MM.1S (cell line): ENCODE measurements at regions not wholly inside any gene's neighbourhood (a gene's known extent, or its start where the extent isn't known, plus 50 kb on each side); places are given as distances from the start of the nearest gene placed in this dataset.

Source experiments
- DNase-seq: peaks from one replicate; pipeline ENCODE4 v3.0.0-alpha.2; 2015
- H2AFZ ChIP-seq: fragments of 300-600 bp; sonication (generic); 2 replicates; pipeline ENCODE4 v1.6.0; 2016; ENCODE audit warnings: antibody characterized with exemption, low read length
- H3F3A ChIP-seq: fragments of 300-600 bp; sonication (generic); 2 replicates; pipeline ENCODE4 v1.6.1; 2016; ENCODE audit warnings: mild to moderate bottlenecking, antibody characterized with exemption, low read length, moderate library complexity, mixed read lengths; ENCODE audit not compliant: insufficient read depth
- H3K27ac ChIP-seq: fragments of 300-600 bp; sonication (generic); 2 replicates; pipeline ENCODE4 v1.5.1; 2016; ENCODE audit warnings: mild to moderate bottlenecking, low read length
- H3K27me3 ChIP-seq: fragments of 300-600 bp; sonication (generic); replicated peaks from 2 replicates; pipeline ENCODE4 v1.6.0; 2016; ENCODE audit warnings: low read length; ENCODE audit not compliant: insufficient read depth
- H3K36me3 ChIP-seq: fragments of 300-600 bp; sonication (generic); replicated peaks from 2 replicates; pipeline ENCODE4 v1.6.1; 2016; ENCODE audit warnings: mild to moderate bottlenecking, low read length, mixed read lengths; ENCODE audit not compliant: insufficient read depth
- H3K4me1 ChIP-seq: fragments of 300-600 bp; sonication (generic); 2 replicates; pipeline ENCODE4 v1.6.1; 2016; ENCODE audit warnings: low read length, mixed read lengths
- H3K4me2 ChIP-seq: fragments of 300-600 bp; sonication (generic); 2 replicates; pipeline ENCODE4 v1.6.0; 2016; ENCODE audit warnings: low read depth, low read length
- H3K4me3 ChIP-seq: fragments of 300-600 bp; sonication (generic); 2 replicates; pipeline ENCODE4 v1.5.1; 2016; ENCODE audit warnings: low read length, mixed read lengths
- H3K79me2 ChIP-seq: fragments of 300-600 bp; sonication (generic); 2 replicates; pipeline ENCODE4 v1.6.1; 2016; ENCODE audit warnings: mixed run types, low read length, mixed read lengths
- H3K9ac ChIP-seq: fragments of 300-600 bp; sonication (generic); 2 replicates; pipeline ENCODE4 v1.6.1; 2016; ENCODE audit warnings: low read length, mixed read lengths
- H3K9me2 ChIP-seq: fragments of 300-600 bp; sonication (generic); replicated peaks from 2 replicates; pipeline ENCODE4 v1.6.1; 2016; ENCODE audit warnings: mild to moderate bottlenecking, low read length, mixed read lengths; ENCODE audit not compliant: insufficient read depth
- H3K9me3 ChIP-seq: fragments of 300-600 bp; sonication (generic); replicated peaks from 2 replicates; pipeline ENCODE4 v1.6.1; 2016; ENCODE audit warnings: mild to moderate bottlenecking, low read length, mixed read lengths; ENCODE audit not compliant: insufficient read depth
- H4K20me1 ChIP-seq: fragments of 300-600 bp; sonication (generic); 2 replicates; pipeline ENCODE4 v1.6.1; 2016; ENCODE audit warnings: mild to moderate bottlenecking, low read length, moderate library complexity, mixed read lengths; ENCODE audit not compliant: insufficient read depth
- CTCF ChIP-seq: fragments of 300-600 bp; sonication (generic); IDR thresholded peaks from 2 replicates; pipeline ENCODE4 v1.5.1; 2016; ENCODE audit warnings: antibody characterized with exemption, low read length, mixed read lengths
- EZH2 ChIP-seq: fragments of 300-600 bp; sonication (generic); optimal IDR thresholded peaks from 2 replicates; pipeline ENCODE3; 2017; ENCODE audit warnings: low read depth, mild to moderate bottlenecking, antibody characterized with exemption, low read length, mixed read lengths
- EZH2phosphoT487 ChIP-seq: fragments of 300-600 bp; sonication (generic); IDR thresholded peaks from 2 replicates; pipeline ENCODE4 v1.6.1; 2018; ENCODE audit warnings: antibody characterized with exemption, low read length

- no peaks in the 10 kb centered on the region for H3K9me3 ChIP-seq
- no peak overlapping the region for H3K9ac ChIP-seq
- no peak for TF ChIP-seq EZH2phosphoT487
- no peak overlapping the region for H3K27ac ChIP-seq
- H3K36me3 ChIP-seq: no peaks in the 10 kb centered on the region
- no peaks in the 10 kb centered on the region for H3K79me2 ChIP-seq
- no peaks in the 10 kb centered on the region for H3K9me2 ChIP-seq
- no peak overlapping the region for H2AFZ ChIP-seq
- no peaks in the 10 kb centered on the region for H3K4me1 ChIP-seq
- H3K4me2 ChIP-seq: no peak overlapping the region
- no peaks in the 10 kb centered on the region for H3F3A ChIP-seq
- H4K20me1 ChIP-seq: no peaks in the 10 kb centered on the region
- no peak overlapping the region for H3K4me3 ChIP-seq
- H3K27me3 ChIP-seq: no peaks in the 10 kb centered on the region
- DNase-seq: no peak
Observed at GRCh38 chr12:125193376-125194152, 128.3 kb downstream of the AACS start.

GRCh38 chr12:125194163-125194773 is 129.0 kb downstream of the AACS start:
- no peaks in the 10 kb centered on the region for H3K27me3 ChIP-seq
- DNase-seq: no peak
- H2AFZ ChIP-seq: no peak overlapping the region

GRCh38 chr12:125194987-125195386 is 129.8 kb downstream of the AACS start:
- no peak overlapping the region for H2AFZ ChIP-seq
- no peaks in the 10 kb centered on the region for H4K20me1 ChIP-seq
- H3K4me1 ChIP-seq: no peaks in the 10 kb centered on the region
- no peaks in the 10 kb centered on the region for H3K27me3 ChIP-seq
- no peak overlapping the region for H3K4me2 ChIP-seq
- no peaks in the 10 kb centered on the region for H3K79me2 ChIP-seq
- no peak overlapping the region for H3K9ac ChIP-seq
- no peak overlapping the region for H3K4me3 ChIP-seq
- DNase-seq: no peak
- no peaks in the 10 kb centered on the region for H3K9me2 ChIP-seq
- H3K9me3 ChIP-seq: no peaks in the 10 kb centered on the region
- H3F3A ChIP-seq: no peaks in the 10 kb centered on the region
- no peak for TF ChIP-seq EZH2
- no peak for TF ChIP-seq EZH2phosphoT487
- no peak for TF ChIP-seq CTCF
- no peak overlapping the region for H3K27ac ChIP-seq
- no peaks in the 10 kb centered on the region for H3K36me3 ChIP-seq

More at GRCh38 chr12:125194163-125194773, 129.0 kb downstream of the AACS start:
- H3K4me3 ChIP-seq: no peak overlapping the region
- no peak overlapping the region for H3K9ac ChIP-seq
- no peaks in the 10 kb centered on the region for H3K4me1 ChIP-seq
- H3K9me2 ChIP-seq: no peaks in the 10 kb centered on the region
- H3K9me3 ChIP-seq: no peaks in the 10 kb centered on the region
- H4K20me1 ChIP-seq: no peaks in the 10 kb centered on the region
- H3K79me2 ChIP-seq: no peaks in the 10 kb centered on the region
- no peaks in the 10 kb centered on the region for H3F3A ChIP-seq
- H3K36me3 ChIP-seq: no peaks in the 10 kb centered on the region
- no peak for TF ChIP-seq EZH2phosphoT487
- no peak for TF ChIP-seq EZH2
- TF ChIP-seq CTCF: no peak
- H3K27ac ChIP-seq: no peak overlapping the region
- no peak overlapping the region for H3K4me2 ChIP-seq

- DNase-seq: no peak
- TF ChIP-seq EZH2: no peak
- TF ChIP-seq CTCF: no peak
- no peak for TF ChIP-seq EZH2phosphoT487
- H4K20me1 ChIP-seq: no peaks in the 10 kb centered on the region
Observed at GRCh38 chr12:125197326-125197725, 132.1 kb downstream of the AACS start.

More at GRCh38 chr12:125197326-125197725, 132.1 kb downstream of the AACS start:
- H3K36me3 ChIP-seq: no peaks in the 10 kb centered on the region
- no peaks in the 10 kb centered on the region for H3K27me3 ChIP-seq
- H3K4me1 ChIP-seq: no peaks in the 10 kb centered on the region
- no peak overlapping the region for H3K27ac ChIP-seq
- H3K79me2 ChIP-seq: no peaks in the 10 kb centered on the region
- H2AFZ ChIP-seq: no peak overlapping the region
- H3K4me2 ChIP-seq: no peak overlapping the region
- no peak overlapping the region for H3K4me3 ChIP-seq
- no peaks in the 10 kb centered on the region for H3F3A ChIP-seq
- no peaks in the 10 kb centered on the region for H3K9me3 ChIP-seq
- H3K9me2 ChIP-seq: no peaks in the 10 kb centered on the region
- H3K9ac ChIP-seq: no peak overlapping the region
